ENCODE measurements at regions not wholly inside any gene's neighbourhood (a gene's known extent, or its start where the extent isn't known, plus 50 kb on each side); places are given as distances from the start of the nearest gene placed in this dataset.

DNA sequence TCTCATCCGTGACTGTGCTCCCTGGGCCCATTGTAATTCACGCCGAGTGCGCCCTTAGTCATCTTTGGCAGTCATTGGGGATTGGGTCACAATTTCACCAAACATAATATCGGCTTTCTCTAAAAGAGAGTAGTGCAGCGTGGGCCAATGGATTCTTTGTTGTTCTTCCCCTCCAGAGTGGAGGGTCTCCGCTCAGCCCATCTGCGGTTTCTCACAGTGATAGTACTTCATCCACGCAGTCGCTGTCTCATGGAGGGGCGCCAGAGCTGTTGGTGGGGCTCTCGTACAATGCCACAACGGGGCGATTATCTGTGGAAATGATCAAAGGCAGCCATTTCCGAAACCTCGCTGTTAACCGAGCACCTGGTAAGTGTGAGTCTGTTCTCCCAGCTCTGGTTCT, 321.8 kb downstream of the SNAPC1 start:
- no peak for DNase-seq (ENCODE audit: low read depth, low spot score)

DNA sequence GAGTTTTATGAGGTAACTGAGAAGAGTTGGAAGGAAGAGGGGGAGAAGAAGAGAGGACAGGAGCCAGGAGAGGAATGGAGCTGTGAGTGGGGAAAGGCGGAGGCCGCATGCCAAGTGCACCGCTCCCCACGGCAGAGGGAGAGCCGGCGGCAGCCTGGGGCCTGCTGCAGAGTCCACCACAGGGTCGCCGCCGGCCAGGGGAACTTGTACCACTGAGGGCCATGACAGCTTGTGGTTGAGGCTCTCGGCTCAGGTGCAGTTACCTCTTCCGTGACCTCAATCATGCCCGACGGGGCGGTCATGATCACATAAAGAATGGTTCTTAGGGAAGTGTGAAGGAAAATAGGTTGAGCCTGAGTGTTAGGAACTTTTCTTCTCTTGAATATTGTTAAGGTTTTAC, 325.0 kb downstream of the SNAPC1 start:
- no peak for DNase-seq (ENCODE audit: low read depth, low spot score)

DNA sequence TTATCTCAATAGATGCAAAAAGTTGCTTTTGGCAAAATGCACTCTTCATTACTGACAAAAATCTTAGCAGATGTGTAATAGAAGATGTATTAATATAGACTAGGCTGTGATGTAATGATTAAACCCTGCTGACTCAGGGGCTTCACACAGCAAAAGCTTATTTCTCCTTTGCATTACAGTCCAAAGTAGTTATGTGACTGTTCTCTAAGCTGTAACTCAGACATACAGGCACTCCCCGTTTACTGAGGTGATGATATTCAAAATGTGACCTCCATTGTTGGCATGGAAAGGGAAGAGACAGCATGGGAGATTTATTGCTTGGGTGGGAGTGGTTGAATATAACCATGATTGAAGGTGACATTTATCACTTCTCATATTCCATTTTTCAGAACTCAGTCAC, 331.5 kb downstream of the SNAPC1 start:
- DNase-seq (ENCODE audit: low read depth, low spot score): no peak

DNA sequence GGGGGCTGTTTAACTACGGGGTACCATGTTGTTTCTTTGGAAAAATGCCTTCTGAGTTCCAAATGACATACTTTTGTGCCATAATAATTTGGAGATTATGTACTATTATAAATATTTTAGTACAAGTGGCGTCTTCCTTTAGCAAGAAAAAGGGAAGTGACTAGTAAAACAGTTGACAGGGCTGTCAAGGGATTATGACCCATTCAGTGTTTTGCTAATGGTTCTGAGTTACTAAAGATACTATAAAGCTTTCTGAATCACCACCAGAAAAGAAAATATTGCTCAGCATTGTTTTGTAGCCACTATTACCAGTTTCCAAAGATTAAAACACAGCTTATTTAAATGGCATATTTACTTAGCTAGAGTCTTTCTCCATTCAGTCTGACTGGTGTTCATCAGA, 334.9 kb downstream of the SNAPC1 start:
- no peak for DNase-seq (ENCODE audit: low read depth, low spot score)

DNA sequence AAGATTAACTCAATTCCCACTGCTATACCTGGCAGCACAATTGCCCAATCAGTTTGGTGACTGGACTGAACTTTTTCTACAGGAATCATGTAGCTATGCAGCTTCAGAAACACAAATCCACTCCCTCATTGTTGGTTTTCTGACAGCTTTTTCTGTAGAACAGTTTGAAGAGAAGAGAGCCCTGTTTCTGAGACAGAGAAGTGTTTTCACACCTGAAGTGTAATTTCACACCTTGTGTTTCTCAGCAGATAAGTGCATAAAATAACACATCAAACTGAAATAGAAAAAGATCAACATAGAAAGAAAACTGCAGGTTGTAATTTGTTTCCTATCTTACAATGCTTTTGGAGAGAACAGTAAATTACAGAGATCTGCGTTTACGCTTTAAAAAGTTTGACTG, 335.6 kb downstream of the SNAPC1 start:
- DNase-seq (ENCODE audit: low read depth, low spot score): no peak

DNA sequence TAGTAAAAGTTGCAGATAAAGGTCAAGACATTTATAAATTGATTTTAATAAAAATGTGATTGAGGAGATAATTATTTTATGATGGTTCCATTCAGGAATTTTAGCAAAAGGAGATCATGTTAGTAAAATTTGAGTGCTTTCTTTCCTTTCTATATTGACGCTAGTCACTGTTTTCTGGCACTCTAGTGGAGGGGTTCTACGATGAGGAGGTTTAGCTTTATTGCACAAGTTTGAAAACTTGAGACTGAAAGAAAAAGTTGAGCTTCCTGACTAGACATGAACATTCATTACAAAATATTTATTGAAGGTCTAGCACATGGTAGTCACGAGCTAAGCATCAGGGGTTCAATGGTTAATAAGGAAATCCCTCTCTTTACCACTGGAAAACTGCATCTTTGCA, 336.1 kb downstream of the SNAPC1 start:
- DNase-seq (ENCODE audit: low read depth, low spot score): no peak

DNA sequence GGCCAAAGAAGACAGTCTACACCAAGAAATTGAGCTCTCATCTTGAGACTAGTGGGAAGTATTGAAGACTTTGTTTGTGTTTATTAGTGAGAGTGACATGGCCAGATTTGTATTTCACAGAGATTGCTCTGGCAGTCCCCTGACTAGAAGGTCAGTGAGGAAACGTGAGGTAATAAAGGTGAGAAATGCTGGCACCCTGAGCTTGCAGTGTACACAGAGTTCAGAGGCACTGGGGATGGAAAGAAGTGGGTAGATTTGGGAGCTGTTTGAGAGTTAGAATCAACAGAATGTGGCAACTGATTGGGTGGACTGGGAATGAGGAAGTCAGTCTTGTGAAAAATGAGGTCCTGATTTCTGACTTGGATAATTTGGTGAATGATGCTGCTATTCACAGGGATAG, 336.9 kb downstream of the SNAPC1 start:
- DNase-seq (ENCODE audit: low read depth, low spot score): no peak

DNA sequence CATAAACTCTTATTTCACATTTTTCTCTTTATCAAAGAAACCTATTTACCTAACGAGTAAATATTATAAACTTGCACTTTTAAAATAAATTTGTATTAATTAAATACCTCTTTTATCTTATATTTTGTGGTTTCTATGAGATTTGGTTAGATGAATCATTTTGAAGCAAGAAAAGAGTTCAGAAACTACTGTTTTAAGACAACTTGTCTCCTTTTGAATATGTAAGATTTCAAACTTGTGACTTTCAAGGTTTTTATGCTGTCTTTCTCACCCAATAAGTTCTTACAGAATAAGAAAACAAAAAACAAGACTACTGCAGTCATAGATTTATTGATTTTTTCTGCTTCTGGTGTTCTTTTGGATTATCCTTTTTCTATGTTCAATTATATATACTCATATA, 339.0 kb downstream of the SNAPC1 start:
- DNase-seq (ENCODE audit: low read depth, low spot score): no peak

DNA sequence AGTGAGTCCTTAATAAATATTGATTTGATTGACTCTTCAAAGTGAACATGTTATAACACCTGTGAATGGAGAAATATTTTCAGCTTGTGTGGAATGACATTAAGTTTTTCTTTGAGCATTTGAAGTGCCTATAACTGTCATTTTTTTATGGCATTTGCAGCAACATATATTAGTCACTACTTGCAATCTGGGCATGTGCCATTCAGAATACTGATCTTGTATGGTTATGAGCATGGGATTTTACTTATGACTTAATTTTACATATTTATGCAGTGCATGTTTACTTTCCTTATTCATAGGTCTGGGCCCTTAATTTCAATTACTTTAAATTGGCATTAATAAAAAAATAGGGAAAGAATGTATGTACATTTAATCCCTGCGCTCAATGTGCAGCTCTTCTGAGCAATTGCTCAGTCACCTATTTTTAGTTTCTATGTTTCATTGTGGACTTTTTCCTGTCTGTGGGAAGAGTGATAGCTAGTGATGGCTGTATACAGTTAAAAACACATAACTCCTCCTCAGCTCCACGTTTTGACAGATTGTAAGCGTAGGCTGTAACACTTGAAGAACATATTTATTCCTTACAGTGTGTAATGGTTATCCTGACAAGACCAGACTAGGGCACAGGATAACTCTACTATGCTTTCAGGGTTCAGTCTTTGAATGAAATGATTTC, 339.6 kb downstream of the SNAPC1 start:
- DNase-seq (ENCODE audit: low read depth, low spot score): no peak

DNA sequence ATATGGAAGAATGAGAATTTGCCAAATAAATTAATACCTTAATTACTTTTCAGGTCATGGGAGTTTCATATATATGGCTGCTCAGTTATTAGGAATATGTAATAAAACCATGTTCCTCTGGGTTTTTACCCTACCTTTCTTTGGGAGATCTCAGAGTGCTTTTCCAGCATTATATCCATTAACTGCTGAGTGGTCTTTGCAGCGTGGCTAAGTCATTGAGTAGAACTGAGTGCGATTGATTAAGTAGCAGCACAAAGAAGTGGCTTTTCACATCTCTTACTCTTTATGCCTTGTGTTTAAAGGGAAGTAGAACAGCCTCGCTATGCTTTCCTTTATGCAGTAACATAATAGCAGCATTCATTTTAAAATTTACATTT, 340.1 kb downstream of the SNAPC1 start:
- DNase-seq (ENCODE audit: low read depth, low spot score): no peak

DNA sequence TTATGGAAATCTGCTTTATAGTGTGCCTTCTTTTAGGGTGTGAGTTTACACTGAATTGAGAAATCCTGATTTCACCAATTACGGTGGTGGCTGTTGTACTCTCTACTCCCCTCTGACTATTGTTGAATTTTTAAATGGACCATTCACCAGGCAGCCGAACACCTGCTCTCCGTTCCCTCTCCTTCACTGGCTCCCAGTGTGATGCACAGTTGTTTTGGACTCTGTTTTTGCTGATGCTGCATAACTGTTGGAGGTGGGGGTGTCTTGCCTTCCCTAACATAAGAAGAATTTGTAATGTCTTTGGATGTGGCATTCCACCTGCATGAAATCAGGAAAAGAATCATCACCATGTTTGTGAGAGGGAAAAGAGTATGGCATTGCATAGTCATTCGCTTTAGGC, 341.2 kb downstream of the SNAPC1 start:
- DNase-seq (ENCODE audit: low read depth, low spot score): no peak

DNA sequence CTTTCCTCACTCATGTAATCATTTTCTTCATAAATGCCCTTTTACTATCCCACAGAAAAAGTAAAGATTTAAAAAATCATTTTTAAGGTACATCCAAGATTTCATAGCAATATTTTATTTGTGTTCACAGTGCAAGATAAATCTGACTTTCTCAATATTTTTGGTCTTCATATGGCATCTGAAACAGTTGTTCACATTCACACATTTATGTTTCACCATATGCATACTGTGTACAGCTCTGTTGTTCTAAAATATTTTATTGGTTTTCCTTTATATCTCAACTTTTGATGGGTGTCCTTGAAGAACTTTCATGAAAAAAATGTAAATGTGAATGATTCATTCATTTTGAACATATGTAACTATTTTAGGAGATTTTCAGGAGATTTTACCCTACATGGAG, 348.7 kb downstream of the SNAPC1 start:
- no peak for DNase-seq (ENCODE audit: low read depth, low spot score)

DNA sequence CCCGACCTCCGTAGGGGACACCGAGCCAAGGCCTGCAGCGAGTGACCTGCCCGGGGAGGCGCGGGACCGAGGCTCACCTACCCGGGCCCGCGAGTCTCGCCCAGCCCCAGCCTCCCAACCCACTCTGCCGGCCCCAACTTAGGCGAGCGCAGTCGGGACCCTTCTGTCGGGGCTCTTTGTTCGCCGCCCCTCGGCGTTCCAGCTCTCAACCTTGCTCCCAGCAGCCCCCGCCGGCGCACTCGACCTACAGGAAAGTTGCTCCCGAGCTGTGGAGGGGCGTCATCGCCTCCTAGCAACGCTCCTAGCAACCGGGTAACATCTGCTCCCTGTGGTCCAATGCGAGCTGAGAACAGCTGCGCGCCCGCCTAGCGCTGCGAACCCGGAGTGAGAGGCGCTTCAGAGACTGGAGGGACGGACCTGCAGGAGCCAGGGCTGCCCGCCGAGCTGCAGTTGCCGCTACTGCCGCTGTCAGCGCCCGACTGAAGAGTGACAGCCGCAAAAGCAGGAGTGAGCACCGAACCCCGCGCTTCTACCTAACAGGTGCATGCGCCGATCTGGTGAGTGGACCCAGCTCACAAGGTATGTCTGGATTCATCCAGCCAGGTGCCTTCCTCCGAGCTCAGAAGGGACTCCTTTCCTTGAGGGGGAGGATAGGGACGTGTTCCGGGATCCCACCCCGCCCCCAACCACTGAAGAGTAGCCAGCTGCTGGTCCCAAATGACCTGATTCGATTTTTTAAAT, 355.0 kb downstream of the SNAPC1 start:
- peak; percentile 20 for DNase-seq (ENCODE audit: low read depth, low spot score)

DNA sequence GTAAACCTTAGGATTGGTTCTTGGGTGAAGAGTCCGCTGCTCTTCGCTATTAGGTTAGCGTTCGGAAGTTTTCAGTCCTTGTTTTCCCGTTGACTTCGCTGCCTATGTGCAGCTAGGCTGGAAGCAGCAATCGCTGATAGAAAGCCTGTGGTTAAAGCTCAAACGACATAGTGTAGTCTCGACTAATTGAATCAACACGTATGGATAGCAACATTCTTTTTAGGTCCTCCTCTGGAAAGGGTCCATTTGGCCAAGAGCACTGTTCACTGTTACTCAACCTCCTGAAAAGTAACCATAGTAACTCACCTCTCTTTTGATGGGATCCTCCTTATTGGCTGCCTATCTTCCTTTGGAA, 355.5 kb downstream of the SNAPC1 start:
- no peak for DNase-seq (ENCODE audit: low read depth, low spot score)

DNA sequence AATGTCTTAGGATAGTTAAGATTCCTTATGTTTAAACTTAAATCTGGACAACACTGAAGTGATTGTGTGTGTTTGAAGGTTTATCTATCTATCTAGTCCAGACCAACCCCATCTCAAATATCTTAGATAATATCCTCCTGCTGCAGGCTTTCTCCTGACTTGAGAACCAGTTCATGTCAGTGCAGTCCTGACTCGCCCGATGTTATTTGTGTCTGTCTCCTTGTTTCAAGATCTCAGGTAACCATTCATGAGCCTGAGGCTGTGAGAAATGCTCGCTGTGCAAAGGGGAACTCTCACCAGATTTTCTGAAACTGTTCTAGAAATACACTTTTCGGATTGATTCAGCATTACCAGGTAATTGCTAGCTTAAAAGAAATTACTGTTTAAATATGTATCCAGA, 356.2 kb downstream of the SNAPC1 start:
- DNase-seq (ENCODE audit: low read depth, low spot score): no peak

DNA sequence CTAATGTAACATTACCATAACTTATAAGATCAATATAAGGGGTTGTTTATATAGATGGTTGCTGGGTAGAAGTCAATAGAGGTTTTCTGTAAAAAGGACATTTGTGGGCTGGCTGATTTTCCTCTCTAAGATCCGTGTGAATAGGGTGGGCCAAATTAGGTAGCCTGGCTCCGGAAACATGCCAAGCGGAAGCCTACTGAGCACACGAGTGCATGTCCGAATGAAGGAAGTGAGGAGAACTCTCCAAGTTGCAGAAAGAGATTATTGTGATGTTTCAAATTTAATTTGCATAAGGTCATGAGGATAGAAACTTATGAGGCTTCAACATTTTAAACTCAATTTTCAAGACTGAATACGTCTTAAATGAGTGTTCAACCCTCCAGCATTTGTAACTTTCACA, 356.7 kb downstream of the SNAPC1 start:
- DNase-seq (ENCODE audit: low read depth, low spot score): no peak

DNA sequence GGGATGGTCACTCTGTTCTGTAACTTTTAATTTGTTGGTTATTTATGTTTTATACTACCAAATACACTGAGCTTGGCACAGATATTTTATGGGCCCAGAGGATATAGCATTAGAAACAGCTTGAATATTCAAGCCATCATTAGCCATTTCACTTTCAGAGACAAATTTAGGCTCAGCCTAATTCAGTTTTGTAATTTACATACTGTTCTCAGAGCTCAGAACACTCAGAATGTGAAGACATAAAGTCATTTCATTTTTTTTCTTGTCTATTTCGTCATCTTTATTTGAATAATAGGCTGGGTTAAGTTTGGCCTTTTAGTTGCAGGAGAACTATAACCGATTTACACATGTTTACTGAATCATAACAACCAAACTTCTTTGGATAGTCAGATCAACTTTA, 361.7 kb downstream of the SNAPC1 start:
- DNase-seq (ENCODE audit: low read depth, low spot score): no peak

DNA sequence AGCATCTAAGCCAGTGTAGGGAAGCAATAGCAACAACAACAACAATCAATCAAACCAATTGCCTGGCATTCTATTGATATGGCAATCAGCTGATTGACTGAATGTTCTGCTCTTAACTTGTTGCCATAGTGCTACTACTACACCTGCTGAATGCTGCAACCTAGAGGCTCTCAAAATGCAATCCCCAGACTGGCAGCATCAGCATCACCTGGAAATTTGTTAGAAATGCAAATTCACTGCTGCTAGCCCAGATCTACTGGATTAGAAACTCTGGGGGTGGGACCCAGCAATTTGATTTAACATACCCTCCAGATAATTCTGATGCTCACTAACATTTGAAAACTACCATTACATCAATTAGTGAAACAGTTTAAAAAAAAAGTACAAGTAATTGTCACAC, 363.6 kb downstream of the SNAPC1 start:
- DNase-seq (ENCODE audit: low read depth, low spot score): no peak

DNA sequence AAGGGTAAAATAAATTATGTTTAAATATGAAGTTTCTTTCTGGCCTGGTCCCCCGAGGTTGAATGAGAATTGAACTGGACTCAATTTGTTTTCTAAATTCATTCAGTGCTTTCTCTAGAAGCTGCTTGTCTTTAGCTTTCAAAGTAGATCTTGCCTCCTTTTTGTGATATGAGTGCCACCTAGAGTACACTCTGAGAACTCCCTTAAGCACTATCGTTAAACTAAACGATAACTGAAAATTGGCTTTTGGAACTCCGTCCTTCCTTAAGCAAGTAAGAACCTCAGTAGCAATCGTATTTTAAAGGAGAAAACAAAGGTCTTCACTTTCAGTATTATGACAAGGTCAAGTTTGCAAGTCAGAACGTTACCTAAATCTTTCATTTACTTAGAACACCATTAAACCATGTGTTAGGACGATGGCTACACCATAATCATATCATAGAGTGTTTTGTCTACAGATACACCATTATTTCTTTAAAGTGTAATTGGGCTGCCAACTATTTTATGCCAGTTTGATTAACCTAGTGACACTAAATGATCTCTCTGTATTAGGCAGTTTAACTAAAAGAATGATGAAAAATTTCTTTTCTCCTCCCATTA, 364.8 kb downstream of the SNAPC1 start:
- no peak for DNase-seq (ENCODE audit: low read depth, low spot score)

DNA sequence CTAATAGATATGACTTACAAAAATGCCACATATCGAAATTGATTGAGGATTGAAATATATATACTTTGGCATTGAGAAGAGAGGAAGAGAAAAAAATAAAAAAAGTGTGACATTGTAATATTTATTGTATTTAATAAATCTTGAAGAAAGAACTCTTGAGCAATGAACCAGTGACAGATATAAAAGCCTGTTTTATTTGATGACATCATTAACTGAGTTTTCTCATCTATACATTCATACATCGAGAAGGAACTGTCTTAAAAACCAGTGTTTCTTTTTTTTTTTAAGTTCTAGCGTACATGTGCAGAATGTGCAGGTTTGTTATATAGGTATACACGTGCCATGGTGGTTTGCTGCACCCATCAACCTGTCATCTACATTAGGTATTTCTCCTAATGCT, 368.2 kb downstream of the SNAPC1 start:
- DNase-seq (ENCODE audit: low read depth, low spot score): no peak

DNA sequence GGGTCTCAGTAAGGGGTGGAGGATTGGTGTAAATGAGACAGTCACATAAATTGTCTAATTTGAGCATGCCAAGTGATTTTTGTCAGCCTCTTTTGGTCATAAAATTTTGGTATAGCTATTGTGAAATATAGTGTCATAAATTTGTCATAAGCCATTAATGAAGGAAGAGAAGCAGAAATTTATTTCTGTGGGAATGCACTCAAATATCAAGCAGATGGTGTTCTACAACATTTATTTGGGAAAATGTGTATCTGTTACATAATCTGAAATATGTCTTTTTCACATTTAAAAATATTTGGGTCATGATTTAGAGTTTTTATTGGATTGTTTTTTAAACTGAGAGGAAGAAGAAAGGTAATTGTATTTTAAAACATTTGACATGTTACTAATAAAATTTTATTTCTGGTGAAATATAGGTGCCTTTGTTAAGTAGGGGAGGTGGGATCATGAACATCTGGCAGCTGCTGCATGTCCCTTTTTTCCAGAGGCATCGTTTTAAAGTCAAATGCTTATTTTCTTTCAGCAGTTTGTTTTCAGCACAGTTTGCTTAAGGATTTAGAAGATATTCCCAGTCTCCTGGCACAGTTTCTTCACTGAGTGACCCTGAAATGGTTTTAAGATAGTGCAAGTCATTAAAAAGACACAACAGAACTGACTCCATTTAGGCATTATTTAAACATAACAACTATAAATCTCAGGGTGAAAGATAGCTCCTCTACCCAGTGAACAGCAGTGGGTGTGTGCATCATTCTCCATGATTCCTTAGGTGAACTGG, 371.7 kb downstream of the SNAPC1 start:
- no peak for DNase-seq (ENCODE audit: low read depth, low spot score)

DNA sequence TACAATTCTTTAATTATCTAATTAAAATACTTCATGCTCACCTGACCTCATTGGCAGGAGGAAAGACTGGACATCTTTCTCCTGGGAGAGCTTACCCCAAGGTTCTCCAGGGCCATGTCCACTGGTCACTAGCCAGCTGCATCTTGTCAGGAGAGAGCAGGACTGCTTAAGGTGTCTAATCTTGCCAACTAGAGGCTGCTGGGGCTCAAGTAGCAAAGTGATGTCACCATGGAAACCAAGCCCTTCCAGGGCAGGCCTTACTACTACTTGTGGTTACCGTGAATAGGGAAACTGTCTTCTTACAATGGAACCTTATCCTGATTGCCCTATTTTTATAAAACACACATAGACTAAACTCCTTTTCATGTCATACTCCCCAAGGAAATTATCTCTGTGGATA, 376.4 kb downstream of the SNAPC1 start:
- no peak for DNase-seq (ENCODE audit: low read depth, low spot score)

DNA sequence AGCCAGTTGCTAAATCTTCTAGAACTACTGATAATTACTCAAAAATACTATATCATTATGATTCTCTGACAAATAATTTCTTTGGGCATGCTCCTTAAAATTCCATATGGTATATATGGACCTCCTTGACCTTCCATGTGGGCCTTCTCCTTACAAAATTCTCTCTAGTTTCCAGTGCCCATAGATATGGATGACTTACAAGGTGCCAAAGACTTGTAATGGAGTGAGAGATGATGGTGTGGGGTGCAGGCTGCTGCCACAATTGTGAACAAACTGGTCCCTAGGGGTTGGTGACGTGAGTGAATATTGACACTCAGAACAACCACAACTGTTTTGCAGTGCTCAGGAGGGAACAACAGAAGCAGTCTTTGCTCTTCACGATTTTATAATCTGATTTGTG, 378.9 kb downstream of the SNAPC1 start:
- DNase-seq (ENCODE audit: low read depth, low spot score): no peak

Measured in activated naive CD8-positive, alpha-beta T cell treated with anti-CD3 and anti-CD28 coated beads, Interleukin-2, amount 50 U/mL, for 16 hours (primary cell).